Naive thymus-derived CD4-positive, alpha-beta T cell (primary cell): ENCODE measurements at regions not wholly inside any gene's neighbourhood (a gene's known extent, or its start where the extent isn't known, plus 50 kb on each side); places are given as distances from the start of the nearest gene placed in this dataset.

ENCODE experiments used
- ATAC-seq: fragments of 150-1000 bp; cut with Tn5 transposase; 2 replicates; pipeline ENCODE4 v1.10.0; 2021; ENCODE audit warnings: mild to moderate bottlenecking, moderate library complexity
- CTCF ChIA-PET: fragments of 350-600 bp; sonication (Branson Sonifier 250); formaldehyde crosslinking; loops from one replicate; lab custom pipeline; 2021; ENCODE audit warnings: antibody characterized with exemption; lab: Charles Lee
- POLR2A ChIA-PET: fragments of 350-600 bp; sonication (Branson Sonifier 250); formaldehyde crosslinking; loops from one replicate; lab custom pipeline; 2021; ENCODE audit warnings: antibody characterized with exemption, inconsistent platforms; lab: Charles Lee
- DNase-seq, 9 donors: peaks; one replicate each; pipeline versions ENCODE4 v3.0.0 to v3.0.0-alpha.2; 2020 to 2022; ENCODE audit warnings: mixed read lengths in 1 of 9
- H3K27ac ChIP-seq: one replicate; pipeline ENCODE4 v1.7.0; 2013; ENCODE audit warnings: mild to moderate bottlenecking, low read depth, low read length, moderate library complexity
- H3K27me3 ChIP-seq, 2 donors: one replicate each; pipeline ENCODE4 v1.7.0; 2013; ENCODE audit warnings: low read length in 2 of 2, mild to moderate bottlenecking in 2 of 2, moderate library complexity in 2 of 2; ENCODE audit not compliant: control insufficient read depth in 2 of 2, insufficient read depth in 2 of 2
- H3K36me3 ChIP-seq, 3 experiments: 1 replicate in 2 of 3; 2 replicates in 1 of 3; pipeline ENCODE4 v1.7.0; 2013; ENCODE audit warnings: low read length in 3 of 3, mild to moderate bottlenecking in 3 of 3, moderate library complexity in 1 of 3; ENCODE audit not compliant: insufficient read depth in 3 of 3, control insufficient read depth in 2 of 3
- H3K4me1 ChIP-seq, 2 donors: one replicate each; pipeline ENCODE4 v1.7.0; 2013; ENCODE audit warnings: low read length in 2 of 2, mild to moderate bottlenecking in 2 of 2, moderate library complexity in 1 of 2; ENCODE audit not compliant: control insufficient read depth in 2 of 2, insufficient read depth in 2 of 2
- H3K4me3 ChIP-seq: 2 replicates; pipeline ENCODE4 v1.7.0; 2013; ENCODE audit warnings: mild to moderate bottlenecking, low read length
- H3K9me3 ChIP-seq, 3 experiments: 1 replicate in 2 of 3; 2 replicates in 1 of 3; pipeline ENCODE4 v1.7.0; 2013; ENCODE audit warnings: low read length in 3 of 3; ENCODE audit not compliant: control insufficient read depth in 2 of 3
- H3K27ac Mint-ChIP-seq, 9 donors: one replicate each; pipeline ENCODE4 v1.8.0; 2020 to 2022; ENCODE audit warnings: mixed read lengths in 9 of 9, mild to moderate bottlenecking in 8 of 9, moderate library complexity in 5 of 9, inconsistent platforms in 2 of 9
- H3K27me3 Mint-ChIP-seq, 5 donors: one replicate each; pipeline ENCODE4 v1.8.0; 2021 to 2022; ENCODE audit warnings: mixed read lengths in 5 of 5, mild to moderate bottlenecking in 1 of 5
- H3K36me3 Mint-ChIP-seq, 5 donors: one replicate each; pipeline ENCODE4 v1.8.0; 2020 to 2022; ENCODE audit warnings: mixed read lengths in 5 of 5, mild to moderate bottlenecking in 3 of 5, inconsistent platforms in 1 of 5
- H3K4me1 Mint-ChIP-seq, 7 donors: one replicate each; pipeline ENCODE4 v1.8.0; 2020 to 2022; ENCODE audit warnings: mixed read lengths in 7 of 7, mild to moderate bottlenecking in 3 of 7, inconsistent platforms in 1 of 7
- H3K4me3 Mint-ChIP-seq, 10 donors: one replicate each; pipeline ENCODE4 v1.8.0; 2020 to 2022; ENCODE audit warnings: mild to moderate bottlenecking in 10 of 10, mixed read lengths in 10 of 10, moderate library complexity in 6 of 10, inconsistent platforms in 2 of 10
- H3K9me3 Mint-ChIP-seq, 11 donors: one replicate each; pipeline ENCODE4 v1.8.0; 2020 to 2022; ENCODE audit warnings: mixed read lengths in 11 of 11, mild to moderate bottlenecking in 4 of 11, inconsistent platforms in 1 of 11, moderate library complexity in 1 of 11
- intact Hi-C, 2 donors: fragments of 100-400 bp; cut with micrococcal nuclease; formaldehyde crosslinking; loops; one replicate each; pipeline ENCODE4 v1.15.1; 2023

DNA sequence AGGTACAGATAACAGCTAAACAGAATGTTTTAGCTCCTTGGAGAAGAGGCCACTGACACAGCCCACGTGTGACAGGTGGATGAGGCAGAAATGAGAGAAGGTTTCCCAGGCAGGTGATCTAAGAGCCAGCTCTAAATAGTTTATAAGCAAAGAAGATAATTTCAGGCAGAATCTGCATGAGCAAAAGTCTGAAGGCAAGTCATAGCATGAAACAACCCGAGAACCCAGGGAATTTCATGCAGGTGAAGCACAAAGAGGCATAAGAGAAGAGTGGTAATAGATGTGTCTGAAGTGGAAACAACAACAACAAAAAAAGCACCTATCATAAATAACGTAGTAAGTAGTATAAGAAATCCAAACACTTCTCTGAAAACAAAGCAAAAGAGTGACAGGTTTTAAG lies 275.8 kb upstream of the CPEB2 start:
- Histone ChIP-seq H3K4me1 (no peaks in the 10 kb centered on the region), H3K9me3 (no peaks in the 10 kb centered on the region), H3K36me3 (no peaks in the 10 kb centered on the region), H3K27me3 (no peaks in the 10 kb centered on the region), H3K27ac (no peak overlapping the region), H3K4me3 (no peak overlapping the region)
- H3K9me3 Mint-ChIP-seq: peaks cover 0 to 7% (median 2%) of the 10 kb centered on the region in 11 donors
- H3K27ac Mint-ChIP-seq: no peak overlapping the region
- POLR2A ChIA-PET: no interaction called here
- H3K4me3 Mint-ChIP-seq: no peak overlapping the region
- no peaks in the 10 kb centered on the region for H3K4me1 Mint-ChIP-seq
- H3K36me3 Mint-ChIP-seq: no peaks in the 10 kb centered on the region
- ATAC-seq: no peak
- intact Hi-C loops: no loop called here
- CTCF ChIA-PET: no interaction called here
- H3K27me3 Mint-ChIP-seq: peaks cover 0 to 26% (median 6%) of the 10 kb centered on the region in 5 donors
- no peak for DNase-seq

DNA sequence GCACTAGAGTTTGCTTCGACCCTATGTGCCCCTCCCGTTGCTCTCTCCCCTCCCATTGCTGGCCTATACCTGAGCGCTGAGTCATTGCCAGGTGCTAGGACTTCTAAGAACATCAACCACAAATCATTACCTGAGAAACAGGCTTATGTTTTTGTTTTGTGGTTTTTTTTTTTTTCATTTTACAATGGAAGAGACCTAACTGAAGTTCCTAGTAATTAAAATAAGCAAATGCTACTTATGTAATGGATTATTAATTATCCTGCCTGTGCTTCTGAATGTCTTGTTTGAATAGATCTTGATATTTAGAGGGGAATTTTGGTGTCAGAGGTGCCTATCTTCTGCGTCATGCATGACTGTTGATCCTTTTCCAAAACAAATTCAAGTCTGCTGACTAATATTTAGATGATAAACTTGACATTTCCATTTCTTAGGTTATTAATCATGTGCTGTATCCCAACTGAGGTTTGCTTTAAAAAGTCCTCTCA lies 275.4 kb upstream of the CPEB2 start:
- intact Hi-C loops: no loop called here
- no peaks in the 10 kb centered on the region for H3K27me3 ChIP-seq
- CTCF ChIA-PET: no interaction called here
- no peaks in the 10 kb centered on the region for H3K9me3 ChIP-seq
- H3K36me3 ChIP-seq: no peaks in the 10 kb centered on the region
- peaks cover 0 to 4% (median 0%) of the 10 kb centered on the region in 11 donors for H3K9me3 Mint-ChIP-seq
- no peaks in the 10 kb centered on the region for H3K4me1 Mint-ChIP-seq
- POLR2A ChIA-PET: no interaction called here
- H3K4me3 Mint-ChIP-seq: no peak overlapping the region
- H3K27ac Mint-ChIP-seq: no peak overlapping the region
- no peak for DNase-seq
- no peak for ATAC-seq
- H3K27me3 Mint-ChIP-seq: peaks cover 0 to 21% (median 5%) of the 10 kb centered on the region in 5 donors
- no peaks in the 10 kb centered on the region for H3K36me3 Mint-ChIP-seq
- H3K27ac ChIP-seq: no peak overlapping the region
- H3K4me1 ChIP-seq: no peaks in the 10 kb centered on the region
- H3K4me3 ChIP-seq: no peak overlapping the region

GRCh38 chr4:14729282-14730000 lies 272.8 kb upstream of the CPEB2 start:
- CTCF ChIA-PET: no interaction called here
- no peak for DNase-seq
- Mint-ChIP-seq H3K4me1 (no peaks in the 10 kb centered on the region), H3K9me3 (peaks cover 0 to 10% (median 0%) of the 10 kb centered on the region in 11 donors), H3K27me3 (peaks cover 0 to 10% (median 3%) of the 10 kb centered on the region in 5 donors), H3K27ac (no peak overlapping the region), H3K4me3 (no peak overlapping the region), H3K36me3 (no peaks in the 10 kb centered on the region)
- no peak overlapping the region for H3K27ac ChIP-seq
- no peaks in the 10 kb centered on the region for H3K36me3 ChIP-seq
- ATAC-seq: no peak
- no peaks in the 10 kb centered on the region for H3K9me3 ChIP-seq
- H3K27me3 ChIP-seq: no peaks in the 10 kb centered on the region
- POLR2A ChIA-PET: no interaction called here
- intact Hi-C loops: no loop called here
- no peaks in the 10 kb centered on the region for H3K4me1 ChIP-seq
- no peak overlapping the region for H3K4me3 ChIP-seq

DNA sequence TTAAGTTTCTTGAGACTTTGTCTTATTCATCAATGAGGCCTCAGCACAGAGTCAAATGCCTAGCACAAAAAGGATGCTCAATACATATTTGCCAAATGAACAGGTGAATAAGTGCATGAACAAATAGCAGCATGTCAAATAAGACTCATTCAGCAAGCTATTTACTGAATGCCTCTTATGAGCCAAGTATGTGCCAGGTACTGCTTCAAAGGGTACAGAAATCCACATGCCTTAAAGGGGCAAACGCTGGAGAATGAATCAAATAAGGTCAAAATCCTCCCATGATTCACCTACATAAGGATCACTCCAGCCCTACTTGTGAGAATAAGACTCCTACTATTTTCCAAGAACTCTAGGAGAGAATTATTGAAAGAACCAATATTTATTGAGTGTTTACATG lies 260.2 kb upstream of the CPEB2 start:
- peaks cover 0 to 31% (median 28%) of the 10 kb centered on the region in 5 donors for H3K27me3 Mint-ChIP-seq
- no peaks in the 10 kb centered on the region for H3K4me1 Mint-ChIP-seq
- Histone ChIP-seq H3K4me1 (no peaks in the 10 kb centered on the region), H3K9me3 (no peaks in the 10 kb centered on the region), H3K27ac (no peak overlapping the region), H3K27me3 (no peaks in the 10 kb centered on the region), H3K4me3 (no peak overlapping the region), H3K36me3 (no peaks in the 10 kb centered on the region)
- intact Hi-C loops: no loop called here
- H3K27ac Mint-ChIP-seq: no peak overlapping the region
- no peak for ATAC-seq
- H3K36me3 Mint-ChIP-seq: no peaks in the 10 kb centered on the region
- H3K9me3 Mint-ChIP-seq: no peaks in the 10 kb centered on the region
- H3K4me3 Mint-ChIP-seq: no peak overlapping the region
- ChIA-PET CTCF (no interaction called here), POLR2A (no interaction called here)
- DNase-seq: no peak

DNA sequence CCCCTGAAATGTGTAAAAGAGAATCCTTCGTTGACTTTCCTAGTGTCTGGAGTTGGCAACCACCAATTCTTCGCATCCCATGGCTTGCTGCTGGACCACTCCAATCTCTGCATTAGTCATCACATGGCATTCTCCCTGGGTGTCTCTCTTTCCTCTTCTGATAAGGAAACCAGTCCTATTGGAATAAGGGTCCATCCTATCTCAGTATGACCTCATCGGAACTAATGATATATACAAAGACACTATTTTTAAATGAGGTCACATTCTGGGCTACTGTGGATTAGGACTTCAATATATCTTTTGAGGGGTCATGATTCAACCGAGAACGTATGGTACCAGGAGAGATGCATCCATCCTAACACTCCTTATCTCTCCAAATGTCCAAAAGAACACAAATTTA lies 259.1 kb upstream of the CPEB2 start:
- no peak for DNase-seq
- CTCF ChIA-PET: no interaction called here
- H3K9me3 Mint-ChIP-seq: no peaks in the 10 kb centered on the region
- H3K27me3 Mint-ChIP-seq: peaks cover 0 to 39% (median 25%) of the 10 kb centered on the region in 5 donors
- no peak for ATAC-seq
- H3K4me1 ChIP-seq: no peaks in the 10 kb centered on the region
- POLR2A ChIA-PET: no interaction called here
- no peaks in the 10 kb centered on the region for H3K9me3 ChIP-seq
- no peaks in the 10 kb centered on the region for H3K27me3 ChIP-seq
- H3K36me3 Mint-ChIP-seq: no peaks in the 10 kb centered on the region
- no peak overlapping the region for H3K27ac Mint-ChIP-seq
- no peak overlapping the region for H3K4me3 ChIP-seq
- H3K36me3 ChIP-seq: no peaks in the 10 kb centered on the region
- H3K4me3 Mint-ChIP-seq: no peak overlapping the region
- intact Hi-C loops: no loop called here
- H3K27ac ChIP-seq: no peak overlapping the region
- no peaks in the 10 kb centered on the region for H3K4me1 Mint-ChIP-seq

DNA sequence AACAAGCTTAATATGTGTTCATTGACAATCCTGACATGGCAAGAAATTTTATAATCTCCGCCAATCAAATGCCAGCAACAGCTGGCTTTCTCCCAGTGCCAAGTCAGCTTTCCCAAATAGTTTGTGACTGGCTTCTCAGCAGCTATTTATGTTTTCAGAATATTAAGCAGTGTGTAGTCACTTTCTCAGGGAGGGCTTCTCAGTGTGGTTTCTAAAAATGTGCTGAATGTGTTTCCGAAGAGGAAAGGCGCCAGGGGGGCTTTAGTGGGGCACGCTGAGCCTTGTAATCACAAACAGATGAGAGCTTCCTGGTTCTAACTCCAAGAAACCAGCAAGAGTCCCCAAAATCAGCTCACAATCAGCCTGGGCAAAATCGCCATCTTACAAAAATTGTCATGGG lies 258.7 kb upstream of the CPEB2 start:
- no peak for ATAC-seq
- H3K4me3 Mint-ChIP-seq: no peak overlapping the region
- no peak overlapping the region for H3K27ac Mint-ChIP-seq
- ChIA-PET CTCF (no interaction called here), POLR2A (no interaction called here)
- H3K27me3 ChIP-seq: no peaks in the 10 kb centered on the region
- no peaks in the 10 kb centered on the region for H3K9me3 Mint-ChIP-seq
- no peaks in the 10 kb centered on the region for H3K4me1 Mint-ChIP-seq
- H3K4me1 ChIP-seq: no peaks in the 10 kb centered on the region
- peaks cover 0 to 39% (median 21%) of the 10 kb centered on the region in 5 donors for H3K27me3 Mint-ChIP-seq
- intact Hi-C loops: no loop called here
- H3K36me3 ChIP-seq: no peaks in the 10 kb centered on the region
- no peak overlapping the region for H3K27ac ChIP-seq
- H3K4me3 ChIP-seq: no peak overlapping the region
- H3K9me3 ChIP-seq: no peaks in the 10 kb centered on the region
- DNase-seq: no peak
- no peaks in the 10 kb centered on the region for H3K36me3 Mint-ChIP-seq

DNA sequence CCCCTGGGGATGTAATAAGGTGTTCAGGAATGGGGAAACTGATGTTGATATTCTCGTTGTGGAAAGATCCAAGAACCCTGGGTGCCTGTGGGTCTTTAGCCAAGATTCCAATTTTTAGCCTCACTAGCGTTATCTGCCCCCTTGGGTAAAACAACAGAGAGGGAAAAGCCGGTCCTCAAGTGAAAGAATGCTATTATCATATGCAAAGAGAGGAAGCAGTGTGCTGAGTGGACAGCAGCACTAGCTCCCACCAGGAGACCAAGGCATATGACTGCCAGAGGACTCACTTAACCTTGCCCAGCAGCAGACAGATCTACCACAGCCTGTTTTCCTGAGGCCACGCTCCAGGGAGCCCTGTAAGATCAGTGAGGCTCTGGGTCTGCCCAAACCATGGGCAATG lies 257.9 kb upstream of the CPEB2 start:
- ChIA-PET CTCF (no interaction called here), POLR2A (no interaction called here)
- intact Hi-C loops: no loop called here
- Histone ChIP-seq H3K27me3 (no peaks in the 10 kb centered on the region), H3K36me3 (no peaks in the 10 kb centered on the region), H3K9me3 (no peaks in the 10 kb centered on the region), H3K4me3 (no peak overlapping the region), H3K4me1 (no peaks in the 10 kb centered on the region), H3K27ac (no peak overlapping the region)
- DNase-seq: no peak
- Mint-ChIP-seq H3K27ac (no peak overlapping the region), H3K27me3 (peaks cover 0 to 39% (median 21%) of the 10 kb centered on the region in 5 donors), H3K4me3 (no peak overlapping the region), H3K36me3 (no peaks in the 10 kb centered on the region), H3K9me3 (peaks cover 0 to 1% (median 0%) of the 10 kb centered on the region in 11 donors), H3K4me1 (no peaks in the 10 kb centered on the region)
- no peak for ATAC-seq
